NB4 (cell line): ENCODE measurements at regions not wholly inside any gene's neighbourhood (a gene's known extent, or its start where the extent isn't known, plus 50 kb on each side); places are given as distances from the start of the nearest gene placed in this dataset.
"Not testable (repeated sequence)": the region's sequence is repeated elsewhere in the genome, so short reads cannot be mapped to it uniquely, and the experiment has no call there.

Experiments used
- DNase-seq: peaks from one replicate; pipeline ENCODE4 v3.0.0; 2010; ENCODE audit warnings: low read depth
- H3K4me3 ChIP-seq: one replicate; pipeline ENCODE4 v1.5.1; 2011; ENCODE audit warnings: mild to moderate bottlenecking, low read depth, low read length, moderate library complexity
- CTCF ChIP-seq: IDR thresholded peaks from one replicate; pipeline ENCODE4 v1.5.1; 2012; ENCODE audit warnings: low read depth, low read length
- MAX ChIP-seq: IDR thresholded peaks from 2 replicates; pipeline ENCODE4 v1.6.1; 2011; ENCODE audit warnings: low read depth, low read length
- MYC ChIP-seq: IDR thresholded peaks from 2 replicates; pipeline ENCODE4 v1.6.1; 2011; ENCODE audit warnings: low read depth, low read length
- POLR2A ChIP-seq: IDR thresholded peaks from 2 replicates; pipeline ENCODE4 v1.6.1; 2011; ENCODE audit warnings: mild to moderate bottlenecking; ENCODE audit not compliant: insufficient read length; ENCODE audit errors: extremely low read depth

GRCh38 chr18:67386032-67386431, 130.5 kb downstream of the DSEL start:
- no peak for DNase-seq
- H3K4me3 ChIP-seq: no peak overlapping the region

GRCh38 chr18:67385455-67385854, 131.1 kb downstream of the DSEL start:
- H3K4me3 ChIP-seq: no peak overlapping the region
- no peak for TF ChIP-seq CTCF
- no peak for TF ChIP-seq MYC
- TF ChIP-seq POLR2A: no peak
- no peak for TF ChIP-seq MAX
- no peak for DNase-seq

More at GRCh38 chr18:67386032-67386431, 130.5 kb downstream of the DSEL start:
- no peak for TF ChIP-seq MAX
- no peak for TF ChIP-seq POLR2A
- TF ChIP-seq MYC: no peak
- no peak for TF ChIP-seq CTCF

- not testable (repeated sequence) for DNase-seq, H3K4me3 ChIP-seq
These were observed 132.5 kb downstream of the DSEL start for GRCh38 chr18:67384057-67384456.

GRCh38 chr18:67381608-67382150, 134.8 kb downstream of the DSEL start:
- H3K4me3 ChIP-seq: no peak overlapping the region
- DNase-seq: no peak
- no peak for TF ChIP-seq MYC
- TF ChIP-seq CTCF: no peak
- TF ChIP-seq POLR2A: no peak
- no peak for TF ChIP-seq MAX

- TF ChIP-seq POLR2A (no peak), MYC (no peak), MAX (no peak), CTCF (no peak)
- DNase-seq: no peak
- no peak overlapping the region for H3K4me3 ChIP-seq
These were observed 135.7 kb downstream of the DSEL start for GRCh38 chr18:67380867-67381266.

GRCh38 chr18:67379981-67380380, 136.5 kb downstream of the DSEL start:
- H3K4me3 ChIP-seq: no peak overlapping the region
- DNase-seq: no peak
- TF ChIP-seq POLR2A (no peak), CTCF (no peak)
